K562 (cell line): ENCODE measurements at regions not wholly inside any gene's neighbourhood (a gene's known extent, or its start where the extent isn't known, plus 50 kb on each side); places are given as distances from the start of the nearest gene placed in this dataset.

ENCODE experiments used
- ATAC-seq: fragments of 200-7000 bp; cut with Tn5 transposase; 3 replicates; pipeline ENCODE4 v1.9.1; 2020; ENCODE audit warnings: moderate library complexity
- BruUV-seq: library from RNA; stranded (reverse); fragments of 400-500 nt; replicated peaks from 2 replicates; lab custom pipeline; 2021; lab: Mats Ljungman, UMichigan
- CTCF ChIA-PET: fragments of 300-600 bp; formaldehyde crosslinking; extraction: SDS; loops from one replicate; lab custom pipeline; 2021; ENCODE audit warnings: low intra/inter-chr PET ratio; lab: Yijun Ruan, JAX
- POLR2A ChIA-PET: fragments of 300-600, 350-650 bp; sonication (Branson Sonifier 250); formaldehyde crosslinking; extraction: SDS; loops from one replicate; lab custom pipeline; 2021; ENCODE audit warnings: antibody characterized with exemption, inconsistent platforms; lab: Yijun Ruan, JAX
- DNase-seq, 4 experiments: peaks; one replicate each; pipeline versions ENCODE4 v3.0.0 to v3.0.0-alpha.2; 2011 to 2018; ENCODE audit warnings: low spot score in 3 of 4, mixed read lengths in 3 of 4; ENCODE audit errors: extremely low read depth in 1 of 4
- FAIRE-seq: peaks from 2 replicates; lab custom pipeline; 2011; peaks lifted over from hg19 to GRCh38; lab: Jason Lieb, UNC
- H2AFZ ChIP-seq: 2 replicates; pipeline ENCODE4 v1.6.0; 2011; ENCODE audit warnings: low read depth, low read length, control low read depth, inconsistent platforms
- H3K27ac ChIP-seq: fragments of 200-600 bp; 3 replicates; pipeline ENCODE4 v1.8.0; 2011; ENCODE audit warnings: low read depth, mild to moderate bottlenecking, control low read depth, inconsistent platforms, low read length, moderate library complexity, mixed read lengths; ENCODE audit errors: extremely low read depth
- H3K27me3 ChIP-seq, 2 experiments: fragments of 300-600 bp in 1 of 2; 2 replicates in 1 of 2; 3 replicates in 1 of 2; pipeline versions ENCODE4 v1.6.0 to v1.8.0; 2011; ENCODE audit warnings: inconsistent platforms in 2 of 2, low read length in 2 of 2, mild to moderate bottlenecking in 1 of 2, mixed read lengths in 1 of 2, moderate library complexity in 1 of 2; ENCODE audit not compliant: control insufficient read depth in 2 of 2, insufficient read depth in 2 of 2
- H3K36me3 ChIP-seq: fragments of 300-600 bp; 3 replicates; pipeline ENCODE4 v1.8.0; 2011; ENCODE audit warnings: mild to moderate bottlenecking, low read length, inconsistent platforms; ENCODE audit not compliant: control insufficient read depth, insufficient read depth
- H3K4me1 ChIP-seq, 2 experiments: fragments of 200-600 bp in 1 of 2; replicated peaks in 1 of 2; 2 replicates in 1 of 2; 3 replicates in 1 of 2; pipeline versions ENCODE4 v1.5.1 to v1.8.0; 2011; ENCODE audit warnings: inconsistent platforms in 2 of 2, low read length in 2 of 2, mild to moderate bottlenecking in 1 of 2, mixed read lengths in 1 of 2, moderate library complexity in 1 of 2; ENCODE audit not compliant: control insufficient read depth in 2 of 2, insufficient read depth in 2 of 2
- H3K4me2 ChIP-seq: 2 replicates; pipeline ENCODE4 v1.6.1; 2011; ENCODE audit warnings: low read length, control low read depth, inconsistent platforms, mixed read lengths; ENCODE audit not compliant: insufficient read depth
- H3K4me3 ChIP-seq: fragments of 200-600 bp; sonication (generic), shearing (Covaris generic); 2 replicates; pipeline ENCODE4 v1.5.1; 2016; ENCODE audit warnings: control low read depth, inconsistent platforms
- H3K79me2 ChIP-seq: fragments of 200-600 bp; 3 replicates; pipeline ENCODE4 v1.8.0; 2011; ENCODE audit warnings: low read length, inconsistent platforms; ENCODE audit not compliant: control insufficient read depth, insufficient read depth
- H3K9ac ChIP-seq, 2 experiments: 2 replicates each; pipeline versions ENCODE4 v1.6.0 to v1.6.1; 2011; ENCODE audit warnings: low read depth in 2 of 2, low read length in 2 of 2, control low read depth in 1 of 2, inconsistent platforms in 1 of 2, mild to moderate bottlenecking in 1 of 2, mixed read lengths in 1 of 2; ENCODE audit not compliant: insufficient read depth in 1 of 2
- H3K9me1 ChIP-seq: one replicate; pipeline ENCODE4 v1.6.0; 2011; ENCODE audit warnings: inconsistent platforms, mild to moderate bottlenecking, low read length, moderate library complexity; ENCODE audit not compliant: control insufficient read depth, insufficient read depth
- H3K9me3 ChIP-seq: replicated peaks from 2 replicates; pipeline ENCODE4 v1.5.1; 2011; ENCODE audit warnings: low read depth, low read length, inconsistent platforms; ENCODE audit not compliant: control insufficient read depth, insufficient read depth
- H4K20me1 ChIP-seq: replicated peaks from 2 replicates; pipeline ENCODE4 v1.6.1; 2011; ENCODE audit warnings: low read length, inconsistent platforms, mixed read lengths; ENCODE audit not compliant: control insufficient read depth, insufficient read depth
- BRD4 ChIP-seq: fragments of 200-600 bp; sonication (generic); IDR thresholded peaks from 2 replicates; pipeline ENCODE4 v1.6.1; 2017; ENCODE audit warnings: inconsistent platforms
- CBX1 ChIP-seq: sonication (generic); IDR thresholded peaks from 2 replicates; pipeline ENCODE4 v1.6.1; 2016; ENCODE audit warnings: antibody characterized with exemption, low read depth, mild to moderate bottlenecking
- CBX5 ChIP-seq: IDR thresholded peaks from 2 replicates; pipeline ENCODE4 v1.6.1; 2014; ENCODE audit warnings: low read depth, borderline replicate concordance
- DPF2 ChIP-seq: fragments of 450-650 bp; IDR thresholded peaks from 2 replicates; pipeline ENCODE4 v1.6.1; 2016
- HMBOX1 ChIP-seq: sonication (generic); IDR thresholded peaks from 2 replicates; pipeline ENCODE4 v1.6.1; 2016
- ILK ChIP-seq: fragments of 450-650 bp; IDR thresholded peaks from 2 replicates; pipeline ENCODE4 v1.6.1; 2016; ENCODE audit warnings: missing genetic modification characterization, low read depth, mild to moderate bottlenecking, missing compliant biosample characterization, moderate library complexity, borderline replicate concordance
- KLF10 ChIP-seq: fragments of 250-450 bp; sonication (Bioruptor Pico); IDR thresholded peaks from 2 replicates; pipeline ENCODE4 v1.6.1; 2021; ENCODE audit warnings: matching md5 sums
- LCOR ChIP-seq: sonication (generic); formaldehyde crosslinking; IDR thresholded peaks from 2 replicates; pipeline ENCODE4 v1.8.0; 2022; ENCODE audit warnings: mild to moderate bottlenecking, missing genetic modification reagents
- TAF7 ChIP-seq: fragments of 450-650 bp; IDR thresholded peaks from 2 replicates; pipeline ENCODE4 v1.6.1; 2016; ENCODE audit warnings: missing genetic modification characterization, missing compliant biosample characterization
- ZNF146 ChIP-seq: IDR thresholded peaks from one replicate; pipeline ENCODE4 v1.6.1; 2018; ENCODE audit warnings: missing compliant biosample characterization; ENCODE audit not compliant: unreplicated experiment
- WGBS: fragments of 100-300 bp; shearing (Covaris generic); methylation state at CpG from one replicate; pipeline ENCODE4 v1.1.6; 2016; ENCODE audit warnings: low coverage, mixed read lengths; ENCODE audit not compliant: insufficient coverage; ENCODE audit errors: missing lambda C conversion rate; 5-methylcytosine and 5-hydroxymethylcytosine counted together
- in situ Hi-C: fragments of 300-500 bp; cut with MboI; formaldehyde crosslinking; loops from 4 replicates; pipeline ENCODE4 v1.15.0; 2018; ENCODE audit warnings: inconsistent platforms, mixed read lengths
- intact Hi-C: fragments of 100-400 bp; cut with micrococcal nuclease; formaldehyde crosslinking; loops from 2 replicates; pipeline ENCODE4 v1.14.2; 2022
- TF ChIP-seq, protein P1 (sequence below): fragments of 250-450 bp; sonication (Bioruptor Pico); IDR thresholded peaks from 2 replicates; pipeline ENCODE4 v1.8.0; 2021; ENCODE audit warnings: moderate library complexity, mild to moderate bottlenecking, inconsistent platforms
- TF ChIP-seq, protein P2 (sequence below): sonication (generic); formaldehyde crosslinking; IDR thresholded peaks from 2 replicates; pipeline ENCODE4 v1.8.0; 2022; ENCODE audit warnings: missing genetic modification reagents, mild to moderate bottlenecking, borderline replicate concordance

GRCh38 chr2:16523711-16524110 lies 141.9 kb downstream of the CYRIA start:
- no peaks in the 10 kb centered on the region for H3K9me3 ChIP-seq
- FAIRE-seq = no peak
- no peak overlapping the region for H3K4me3 ChIP-seq
- no TSS peak for BruUV-seq
- POLR2A ChIA-PET = no interaction called here
- H4K20me1 ChIP-seq = no peaks in the 10 kb centered on the region
- CTCF ChIA-PET = interaction anchor here (0.8 to 2.7 kb wide), 2 partner anchors 85 to 234 kb away, joined by 4 to 24 read pairs; no protein-coding TSS in a partner anchor
- WGBS = 0% methylated on average over 8 of the region's 8 CpGs
- TF ChIP-seq, protein P1, sequence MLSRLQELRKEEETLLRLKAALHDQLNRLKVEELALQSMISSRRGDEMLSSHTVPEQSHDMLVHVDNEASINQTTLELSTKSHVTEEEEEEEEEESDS (CRISPR knock-in tag) = no peak
- TF ChIP-seq ZNF146 (CRISPR knock-in tag) (no peak), DPF2 (no peak), CBX1 (no peak)
- TF ChIP-seq, all 486 proteins: peak for 0
- H3K9me1 ChIP-seq = no peaks in the 10 kb centered on the region
- H3K9ac ChIP-seq = no peak overlapping the region
- DNase-seq (no peak), ATAC-seq (no peak)
- intact Hi-C loops = no loop called here
- H3K27me3 ChIP-seq = peaks cover 7 to 18% of the 10 kb centered on the region in 2 experiments; a peak in 3 of 5 replicates
- H3K4me2 ChIP-seq = no peak overlapping the region
- H3K79me2 ChIP-seq = no peaks in the 10 kb centered on the region
- no peak overlapping the region for H3K27ac ChIP-seq
- in situ Hi-C loops = loop anchor here (10.0 kb wide), 1 partner anchor 231 kb away; no protein-coding TSS in a partner anchor
- H2AFZ ChIP-seq = no peak overlapping the region
- no peaks in the 10 kb centered on the region for H3K4me1 ChIP-seq
- H3K36me3 ChIP-seq = no peaks in the 10 kb centered on the region

GRCh38 chr2:16522031-16522831 lies 143.4 kb downstream of the CYRIA start:
- no peak for FAIRE-seq
- 2% methylated on average over 13 of the region's 13 CpGs for WGBS
- Histone ChIP-seq H3K79me2 (no peaks in the 10 kb centered on the region), H3K4me1 (no peaks in the 10 kb centered on the region), H3K9ac (no peak overlapping the region), H3K27me3 (peaks cover 7 to 18% of the 10 kb centered on the region in 2 experiments; a peak in 3 of 5 replicates), H3K36me3 (no peaks in the 10 kb centered on the region), H3K4me2 (no peak overlapping the region), H3K9me1 (no peaks in the 10 kb centered on the region), H2AFZ (no peak overlapping the region), H3K4me3 (no peak overlapping the region), H3K9me3 (no peaks in the 10 kb centered on the region), H4K20me1 (no peaks in the 10 kb centered on the region), H3K27ac (no peak overlapping the region)
- no TSS peak for BruUV-seq
- CTCF ChIA-PET = no interaction called here
- intact Hi-C loops = no loop called here
- DNase-seq = no peak
- in situ Hi-C loops = loop anchor here (10.0 kb wide), 1 partner anchor 233 kb away; no protein-coding TSS in a partner anchor
- ATAC-seq = no peak
- POLR2A ChIA-PET = no interaction called here
- TF ChIP-seq BRD4 = no peak
- TF ChIP-seq KLF10 = no peak
- TF ChIP-seq HMBOX1 = no peak
- TF ChIP-seq TAF7 (tag) = no peak
- no peak for TF ChIP-seq CBX5
- no peak for TF ChIP-seq LCOR (CRISPR knock-in tag)
- TF ChIP-seq CBX1 = no peak
- no peak for TF ChIP-seq ILK (tag)
- TF ChIP-seq, protein P2, sequence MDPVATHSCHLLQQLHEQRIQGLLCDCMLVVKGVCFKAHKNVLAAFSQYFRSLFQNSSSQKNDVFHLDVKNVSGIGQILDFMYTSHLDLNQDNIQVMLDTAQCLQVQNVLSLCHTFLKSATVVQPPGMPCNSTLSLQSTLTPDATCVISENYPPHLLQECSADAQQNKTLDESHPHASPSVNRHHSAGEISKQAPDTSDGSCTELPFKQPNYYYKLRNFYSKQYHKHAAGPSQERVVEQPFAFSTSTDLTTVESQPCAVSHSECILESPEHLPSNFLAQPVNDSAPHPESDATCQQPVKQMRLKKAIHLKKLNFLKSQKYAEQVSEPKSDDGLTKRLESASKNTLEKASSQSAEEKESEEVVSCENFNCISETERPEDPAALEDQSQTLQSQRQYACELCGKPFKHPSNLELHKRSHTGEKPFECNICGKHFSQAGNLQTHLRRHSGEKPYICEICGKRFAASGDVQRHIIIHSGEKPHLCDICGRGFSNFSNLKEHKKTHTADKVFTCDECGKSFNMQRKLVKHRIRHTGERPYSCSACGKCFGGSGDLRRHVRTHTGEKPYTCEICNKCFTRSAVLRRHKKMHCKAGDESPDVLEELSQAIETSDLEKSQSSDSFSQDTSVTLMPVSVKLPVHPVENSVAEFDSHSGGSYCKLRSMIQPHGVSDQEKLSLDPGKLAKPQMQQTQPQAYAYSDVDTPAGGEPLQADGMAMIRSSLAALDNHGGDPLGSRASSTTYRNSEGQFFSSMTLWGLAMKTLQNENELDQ (CRISPR knock-in tag) = no peak
